ENCODE measurements at regions not wholly inside any gene's neighbourhood (a gene's known extent, or its start where the extent isn't known, plus 50 kb on each side); places are given as distances from the start of the nearest gene placed in this dataset.

DNA sequence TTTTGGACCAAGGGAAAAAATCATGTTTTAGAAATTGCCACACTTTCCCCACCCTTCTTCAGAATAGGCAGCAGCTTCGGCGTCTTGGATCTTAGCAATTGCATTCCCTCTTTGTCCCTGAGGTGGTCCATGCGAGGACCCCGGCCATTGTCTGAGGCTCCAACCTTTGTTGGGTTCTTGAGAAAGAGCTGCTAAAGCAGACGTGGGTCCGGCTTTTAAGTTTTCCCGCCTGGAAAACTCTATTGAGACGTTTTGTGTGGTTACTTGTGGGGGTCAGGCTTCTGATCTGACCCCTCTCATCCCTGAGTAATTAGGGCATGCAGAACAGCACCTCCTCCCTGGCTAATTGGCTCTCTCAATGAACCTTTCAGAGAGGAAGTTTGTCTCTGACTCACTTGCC, 509.6 kb upstream of the TNC start:
- DNase-seq (ENCODE audit: extremely low read depth, low read depth) = no peak
- TF ChIP-seq, protein P1, sequence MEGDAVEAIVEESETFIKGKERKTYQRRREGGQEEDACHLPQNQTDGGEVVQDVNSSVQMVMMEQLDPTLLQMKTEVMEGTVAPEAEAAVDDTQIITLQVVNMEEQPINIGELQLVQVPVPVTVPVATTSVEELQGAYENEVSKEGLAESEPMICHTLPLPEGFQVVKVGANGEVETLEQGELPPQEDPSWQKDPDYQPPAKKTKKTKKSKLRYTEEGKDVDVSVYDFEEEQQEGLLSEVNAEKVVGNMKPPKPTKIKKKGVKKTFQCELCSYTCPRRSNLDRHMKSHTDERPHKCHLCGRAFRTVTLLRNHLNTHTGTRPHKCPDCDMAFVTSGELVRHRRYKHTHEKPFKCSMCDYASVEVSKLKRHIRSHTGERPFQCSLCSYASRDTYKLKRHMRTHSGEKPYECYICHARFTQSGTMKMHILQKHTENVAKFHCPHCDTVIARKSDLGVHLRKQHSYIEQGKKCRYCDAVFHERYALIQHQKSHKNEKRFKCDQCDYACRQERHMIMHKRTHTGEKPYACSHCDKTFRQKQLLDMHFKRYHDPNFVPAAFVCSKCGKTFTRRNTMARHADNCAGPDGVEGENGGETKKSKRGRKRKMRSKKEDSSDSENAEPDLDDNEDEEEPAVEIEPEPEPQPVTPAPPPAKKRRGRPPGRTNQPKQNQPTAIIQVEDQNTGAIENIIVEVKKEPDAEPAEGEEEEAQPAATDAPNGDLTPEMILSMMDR (IDR thresholded peaks at IDR 0.05; ENCODE audit: low read depth, low read length, missing control alignments) = no peak
- no peak overlapping the region for H3K4me3 ChIP-seq (replicated peaks; ENCODE audit: low read depth, low read length)

DNA sequence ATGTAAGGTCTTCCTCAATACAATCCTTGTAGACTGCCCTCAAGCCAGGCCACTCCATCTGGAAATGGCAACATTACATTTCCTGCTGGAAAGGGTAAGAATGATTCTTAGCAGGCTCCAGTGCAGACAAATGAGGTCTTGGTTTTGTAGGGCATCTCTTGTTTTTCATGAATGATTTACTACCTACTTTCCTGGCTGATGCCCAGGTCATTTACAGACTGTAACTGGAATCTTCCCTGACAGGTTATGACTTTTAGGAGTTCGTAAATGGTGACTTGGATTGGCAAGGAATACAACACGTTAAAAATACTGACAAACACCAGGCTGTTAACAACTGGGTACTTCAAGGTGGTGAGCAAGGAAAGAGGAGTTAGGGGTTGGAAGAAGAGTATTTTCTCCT, 510.5 kb upstream of the TNC start:
- DNase-seq (ENCODE audit: extremely low read depth, low read depth) = no peak
- H3K4me3 ChIP-seq (replicated peaks; ENCODE audit: low read depth, low read length) = no peak overlapping the region
- TF ChIP-seq, protein P1 (IDR thresholded peaks at IDR 0.05; ENCODE audit: low read depth, low read length, missing control alignments) = no peak

DNA sequence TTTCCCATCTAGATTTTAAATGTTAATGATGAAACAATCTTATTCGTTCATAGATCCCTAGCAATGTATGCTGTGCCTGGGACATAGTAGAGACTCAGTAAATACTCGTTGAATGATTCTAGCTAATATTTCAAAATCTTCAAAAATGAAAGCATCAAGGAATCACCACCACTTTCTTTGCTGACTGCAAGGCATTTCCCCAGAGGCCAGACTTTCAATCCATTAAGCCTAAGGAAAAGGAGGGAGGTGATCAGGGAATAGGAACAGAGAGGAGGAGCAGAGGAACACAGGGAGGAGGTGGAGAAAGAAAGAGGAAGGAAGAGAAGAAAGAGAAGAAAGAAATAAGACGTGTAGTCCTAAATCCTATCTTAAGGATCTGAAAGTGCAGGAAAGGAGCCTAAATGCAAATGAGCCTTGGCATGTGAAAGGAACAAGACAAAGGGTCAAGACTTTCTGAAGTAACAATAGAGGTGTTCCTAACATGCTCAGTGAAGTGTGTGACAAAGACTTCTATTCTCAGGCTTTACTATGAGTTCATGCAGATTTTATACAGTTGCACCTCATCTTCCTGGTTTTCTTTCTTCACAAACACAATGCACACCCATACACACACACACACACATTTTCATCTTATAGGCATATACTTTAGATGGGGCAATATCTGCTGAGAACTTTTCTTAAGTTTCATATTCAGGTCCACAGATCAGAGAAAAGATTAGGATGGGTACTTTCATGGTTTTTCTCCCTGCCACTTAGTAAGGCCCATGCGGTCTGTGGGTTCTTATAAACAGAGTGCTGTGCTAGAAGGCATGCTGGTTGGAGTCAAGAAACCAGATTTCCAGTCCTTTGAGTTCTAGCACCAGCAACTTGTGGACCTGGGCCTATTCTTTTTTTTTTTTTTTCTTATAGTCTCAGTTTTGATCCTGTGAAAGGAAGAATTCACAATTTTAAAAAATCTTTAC, 512.2 kb upstream of the TNC start:
- no peak for DNase-seq (ENCODE audit: extremely low read depth, low read depth)
- H3K4me3 ChIP-seq (replicated peaks; ENCODE audit: low read depth, low read length) = no peak overlapping the region
- TF ChIP-seq, protein P1 (IDR thresholded peaks at IDR 0.05; ENCODE audit: low read depth, low read length, missing control alignments) = no peak

DNA sequence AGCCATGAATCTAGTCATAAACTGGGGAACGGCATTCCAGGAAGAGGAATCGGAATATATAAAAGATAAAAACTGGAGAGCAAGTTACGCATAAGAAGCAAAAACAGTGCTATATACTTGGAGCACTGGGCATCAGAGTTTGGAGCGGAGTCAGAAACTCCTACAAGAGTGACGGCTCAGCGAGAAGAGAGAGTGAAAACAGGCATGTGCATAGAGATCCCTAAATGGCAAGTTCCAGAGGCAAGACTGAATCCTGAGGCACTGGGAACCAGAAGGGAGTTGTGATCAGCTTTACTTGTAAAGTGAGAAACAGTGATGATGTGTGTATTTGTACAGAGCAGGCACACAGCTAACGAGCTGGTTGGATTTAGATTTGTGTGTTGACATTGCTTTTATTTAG, 514.4 kb upstream of the TNC start:
- TF ChIP-seq, protein P1 (IDR thresholded peaks at IDR 0.05; ENCODE audit: low read depth, low read length, missing control alignments) = no peak
- no peak overlapping the region for H3K4me3 ChIP-seq (replicated peaks; ENCODE audit: low read depth, low read length)
- no peak for DNase-seq (ENCODE audit: extremely low read depth, low read depth)

DNA sequence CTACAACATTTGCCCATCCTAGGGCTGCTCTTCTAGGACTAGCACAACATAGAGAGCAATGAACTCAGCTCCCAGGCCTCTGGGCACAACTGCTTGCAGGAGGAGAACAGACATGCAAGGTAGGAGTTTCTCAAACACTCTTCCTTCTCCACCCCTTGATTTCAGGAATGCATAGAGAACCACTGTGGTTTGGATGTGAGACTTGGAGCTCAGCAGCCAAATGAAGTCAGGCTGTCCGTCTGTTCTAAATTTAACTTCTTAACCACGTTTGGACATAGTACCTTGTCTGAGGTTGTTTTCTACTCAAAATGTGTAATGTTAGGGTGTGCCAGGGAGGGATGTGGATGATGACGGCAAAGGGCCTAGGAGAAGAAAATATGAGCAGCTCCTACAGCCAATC, 515.1 kb upstream of the TNC start:
- TF ChIP-seq, protein P1 (IDR thresholded peaks at IDR 0.05; ENCODE audit: low read depth, low read length, missing control alignments) = no peak
- no peak for DNase-seq (ENCODE audit: extremely low read depth, low read depth)

DNA sequence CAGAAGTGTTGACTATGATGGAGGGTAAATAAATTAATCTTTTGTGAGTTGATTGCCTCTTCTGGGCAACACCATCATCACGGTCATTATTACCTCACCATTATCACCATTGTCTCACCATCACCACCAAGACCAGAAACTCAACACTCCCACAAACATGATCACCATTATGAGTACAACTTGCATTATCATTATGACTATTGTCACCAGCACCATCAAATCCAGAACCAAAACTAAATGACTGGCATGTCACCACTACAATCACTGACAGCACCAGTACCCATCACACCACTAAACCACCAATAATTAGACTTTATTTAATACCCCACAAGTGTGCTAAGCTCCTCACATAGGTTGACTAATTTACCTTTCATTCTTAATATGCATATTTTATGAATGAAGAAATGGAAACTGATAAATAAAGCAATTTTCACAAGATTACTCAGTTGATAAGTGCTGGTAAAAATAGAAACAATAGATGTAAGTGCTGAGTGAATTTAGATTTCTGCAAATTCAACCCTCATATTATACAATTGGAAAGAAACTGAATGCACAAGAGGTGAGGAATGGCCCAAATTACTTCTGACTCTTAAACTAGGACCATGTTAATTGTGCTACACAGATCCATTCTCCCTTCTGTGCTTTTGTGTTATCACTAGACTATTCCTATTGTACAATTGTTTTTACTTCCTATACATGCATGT, 517.8 kb upstream of the PAPPA start:
- no peak overlapping the region for H3K4me3 ChIP-seq (replicated peaks; ENCODE audit: low read depth, low read length)
- no peak for DNase-seq (ENCODE audit: extremely low read depth, low read depth)
- TF ChIP-seq, protein P1 (IDR thresholded peaks at IDR 0.05; ENCODE audit: low read depth, low read length, missing control alignments) = no peak

More for the DNA sequence above, 515.1 kb upstream of the TNC start:
- no peak overlapping the region for H3K4me3 ChIP-seq (replicated peaks; ENCODE audit: low read depth, low read length)

Measured in HFF-Myc (cell line).